ENCODE measurements at regions not wholly inside any gene's neighbourhood (a gene's known extent, or its start where the extent isn't known, plus 50 kb on each side); places are given as distances from the start of the nearest gene placed in this dataset.

DNA sequence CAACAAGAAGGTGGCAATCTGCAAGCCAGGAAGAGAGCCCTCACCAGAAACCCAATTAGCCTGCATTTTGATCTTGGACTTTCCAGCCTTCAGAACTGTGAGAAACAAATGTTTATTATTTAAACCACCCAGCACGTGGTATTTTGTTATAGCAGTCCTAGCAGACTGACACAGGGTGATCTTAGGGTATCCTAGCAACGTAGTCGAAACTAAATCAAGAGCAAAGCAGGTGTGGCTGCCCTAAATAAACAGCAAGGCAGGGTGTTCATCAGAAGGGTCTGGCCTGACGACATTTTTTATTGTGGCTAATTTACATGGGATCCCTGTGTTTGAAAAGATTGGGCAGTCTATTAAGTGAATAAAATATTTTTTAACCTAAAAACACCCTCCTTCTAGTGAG lies 198.8 kb downstream of the VEGFC start:
- H3K4me1 ChIP-seq = no peaks in the 10 kb centered on the region
- no peak overlapping the region for H3K4me3 ChIP-seq (replicated peaks in 1 of 3)
- 48 to 72% methylated on average over 4 of the region's 4 CpGs for WGBS, 2 donors
- no peak overlapping the region for H3K27ac ChIP-seq
- H3K27me3 ChIP-seq = no peaks in the 10 kb centered on the region
- TF ChIP-seq CTCF (IDR thresholded peaks at IDR 0.05) (no peak), POLR2A (IDR thresholded peaks at IDR 0.05) (no peak)
- H3K9me3 ChIP-seq = no peaks in the 10 kb centered on the region
- intact Hi-C loops (cut with DNase I) = no loop called here
- H3K36me3 ChIP-seq = no peaks in the 10 kb centered on the region
- no peak for DNase-seq

DNA sequence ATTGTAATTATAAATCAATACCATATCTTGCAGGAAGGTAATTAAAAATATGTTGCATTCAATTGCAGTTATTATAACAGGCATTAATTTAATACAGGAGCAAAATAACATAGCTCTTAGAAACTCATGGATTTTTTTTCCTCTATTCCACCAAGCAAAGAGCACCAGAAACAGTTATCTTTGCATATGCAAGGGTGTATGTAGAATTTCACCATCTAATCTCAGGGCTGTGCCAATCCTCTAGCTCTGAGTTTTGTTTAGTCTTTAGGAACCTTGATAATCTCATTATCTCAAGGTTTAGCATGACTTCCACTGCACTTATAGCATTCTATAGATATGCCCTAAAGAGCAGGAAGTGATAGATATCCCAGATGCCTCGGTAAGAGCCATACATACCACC lies 197.5 kb downstream of the VEGFC start:
- TF ChIP-seq CTCF (IDR thresholded peaks at IDR 0.05) = no peak
- TF ChIP-seq POLR2A (IDR thresholded peaks at IDR 0.05) = no peak
- 59 to 69% methylated on average over 1 of the region's 1 CpG for WGBS, 2 donors
- Histone ChIP-seq H3K27me3 (no peaks in the 10 kb centered on the region), H3K27ac (no peak overlapping the region), H3K36me3 (no peaks in the 10 kb centered on the region), H3K9me3 (no peaks in the 10 kb centered on the region), H3K4me1 (no peaks in the 10 kb centered on the region), H3K4me3 (replicated peaks in 1 of 3) (no peak overlapping the region)
- no peak for DNase-seq
- intact Hi-C loops (cut with DNase I) = no loop called here

DNA sequence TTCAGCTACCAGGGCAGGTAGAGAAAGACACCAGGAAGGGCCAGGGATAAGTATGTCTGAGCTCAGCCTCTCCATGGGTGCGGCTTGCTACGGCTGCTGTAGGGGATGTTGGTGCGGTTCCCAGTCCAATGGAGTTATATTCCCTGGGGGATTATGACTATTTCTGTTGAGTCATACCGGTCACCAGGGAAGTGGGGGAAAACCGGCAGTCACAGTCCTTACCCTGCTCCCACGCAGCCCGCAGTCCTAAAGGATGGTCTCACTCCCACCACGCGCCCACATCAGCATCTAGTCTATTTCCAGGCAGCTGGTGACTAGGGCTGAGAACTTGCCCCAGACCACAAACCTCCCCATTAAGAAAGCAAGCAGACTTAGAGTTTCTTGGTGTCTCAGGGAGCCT lies 191.6 kb downstream of the VEGFC start:
- no peak overlapping the region for H3K27ac ChIP-seq
- no peaks in the 10 kb centered on the region for H3K4me1 ChIP-seq
- H3K4me3 ChIP-seq (replicated peaks in 1 of 3) = no peak overlapping the region
- no peak for DNase-seq
- TF ChIP-seq CTCF (IDR thresholded peaks at IDR 0.05) = no peak
- no peak for TF ChIP-seq POLR2A (IDR thresholded peaks at IDR 0.05)
- H3K36me3 ChIP-seq = no peaks in the 10 kb centered on the region
- no peaks in the 10 kb centered on the region for H3K27me3 ChIP-seq
- intact Hi-C loops (cut with DNase I) = no loop called here
- no peaks in the 10 kb centered on the region for H3K9me3 ChIP-seq
- WGBS, 2 donors = 91 to 95% methylated on average over 9 of the region's 9 CpGs

DNA sequence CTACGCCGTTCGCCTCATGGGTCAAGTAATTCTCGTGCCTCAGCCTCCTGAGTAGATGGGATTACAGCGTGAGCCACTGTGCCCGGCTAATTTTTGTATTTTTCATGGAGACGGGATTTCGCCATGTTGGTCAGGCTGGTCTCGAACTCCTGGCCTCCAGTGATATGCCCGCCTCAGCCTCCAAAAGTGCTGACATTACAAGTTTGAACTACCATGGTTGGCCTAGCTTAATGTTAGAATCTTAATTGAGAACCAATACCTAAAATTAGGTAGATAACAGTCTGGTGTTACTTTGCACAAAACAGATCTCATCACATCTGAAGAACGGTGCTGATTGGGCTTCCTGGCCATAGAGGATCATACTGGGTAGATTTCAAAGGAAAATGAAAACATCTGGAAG lies 184.9 kb downstream of the VEGFC start:
- Histone ChIP-seq H3K27ac (no peak overlapping the region), H3K9me3 (no peaks in the 10 kb centered on the region), H3K36me3 (no peaks in the 10 kb centered on the region), H3K4me1 (no peaks in the 10 kb centered on the region), H3K4me3 (replicated peaks in 1 of 3) (no peak overlapping the region), H3K27me3 (no peaks in the 10 kb centered on the region)
- 95 to 98% methylated on average over 11 of the region's 11 CpGs for WGBS, 2 donors
- TF ChIP-seq CTCF (IDR thresholded peaks at IDR 0.05) (no peak), POLR2A (IDR thresholded peaks at IDR 0.05) (no peak)
- intact Hi-C loops (cut with DNase I) = no loop called here
- DNase-seq = no peak

GRCh38 chr4:176608346-176608745 lies 184.4 kb downstream of the VEGFC start:
- H3K27ac ChIP-seq = no peak overlapping the region
- WGBS, 2 donors = 88 to 97% methylated on average over 2 of the region's 2 CpGs
- DNase-seq = no peak
- intact Hi-C loops (cut with DNase I) = no loop called here
- no peaks in the 10 kb centered on the region for H3K36me3 ChIP-seq
- no peak overlapping the region for H3K4me3 ChIP-seq (replicated peaks in 1 of 3)
- H3K9me3 ChIP-seq = no peaks in the 10 kb centered on the region
- no peaks in the 10 kb centered on the region for H3K4me1 ChIP-seq
- no peak for TF ChIP-seq CTCF (IDR thresholded peaks at IDR 0.05)
- no peak for TF ChIP-seq POLR2A (IDR thresholded peaks at IDR 0.05)
- no peaks in the 10 kb centered on the region for H3K27me3 ChIP-seq

All from thyroid gland (tissue), 4 donors.